Brain microvascular endothelial cell (primary cell): ENCODE measurements at regions not wholly inside any gene's neighbourhood (a gene's known extent, or its start where the extent isn't known, plus 50 kb on each side); places are given as distances from the start of the nearest gene placed in this dataset.

ENCODE experiments used
- DNase-seq: peaks from one replicate; pipeline ENCODE4 v3.0.0-alpha.2; 2020
- H3K27ac ChIP-seq: fragments of 250-450 bp; sonication (Bioruptor Pico); 2 replicates; pipeline ENCODE4 v1.5.1; 2020; ENCODE audit warnings: mild to moderate bottlenecking, moderate library complexity
- H3K27me3 ChIP-seq: fragments of 250-450 bp; sonication (Bioruptor Pico); replicated peaks from 2 replicates; pipeline ENCODE4 v1.5.1; 2020; ENCODE audit warnings: mild to moderate bottlenecking
- H3K36me3 ChIP-seq: fragments of 250-450 bp; sonication (Bioruptor Pico); replicated peaks from 2 replicates; pipeline ENCODE4 v1.5.1; 2020; ENCODE audit warnings: mild to moderate bottlenecking
- H3K4me3 ChIP-seq: 2 replicates; pipeline ENCODE4 v1.5.1; 2011; ENCODE audit warnings: low read depth, mild to moderate bottlenecking, control low read depth, low read length, moderate library complexity
- in situ Hi-C: cut with HindIII; loops from 2 replicates; pipeline ENCODE4 v1.10.0; 2017; ENCODE audit warnings: low sequenced_read_pairs, low pct_ligation_motif_present
- TF ChIP-seq, protein P1 (sequence below): IDR thresholded peaks from 2 replicates; pipeline ENCODE4 v1.5.1; 2011; ENCODE audit warnings: low read depth, mild to moderate bottlenecking, moderate library complexity, low read length, control low read depth, inconsistent platforms; ENCODE audit errors: missing control alignments

DNA sequence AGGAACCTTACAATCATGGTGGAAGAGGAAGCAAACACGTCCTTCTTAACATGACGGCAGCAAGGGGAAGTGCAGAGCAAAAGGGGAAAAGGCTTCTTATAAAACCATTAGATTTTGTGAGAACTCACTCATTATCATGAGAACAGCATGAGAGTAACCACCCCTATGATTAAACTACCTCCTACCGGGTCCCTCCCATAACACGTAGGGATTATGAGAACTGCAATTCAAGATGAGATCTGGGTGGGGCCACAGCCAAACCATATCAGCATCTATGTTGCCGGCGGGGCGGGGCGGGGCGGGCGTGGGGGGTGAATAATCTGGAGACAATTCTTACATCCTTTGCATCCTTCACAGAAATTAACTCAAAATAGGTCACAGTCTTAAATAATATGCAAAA, 58.8 kb upstream of the GFPT2 start:
- TF ChIP-seq, protein P1, sequence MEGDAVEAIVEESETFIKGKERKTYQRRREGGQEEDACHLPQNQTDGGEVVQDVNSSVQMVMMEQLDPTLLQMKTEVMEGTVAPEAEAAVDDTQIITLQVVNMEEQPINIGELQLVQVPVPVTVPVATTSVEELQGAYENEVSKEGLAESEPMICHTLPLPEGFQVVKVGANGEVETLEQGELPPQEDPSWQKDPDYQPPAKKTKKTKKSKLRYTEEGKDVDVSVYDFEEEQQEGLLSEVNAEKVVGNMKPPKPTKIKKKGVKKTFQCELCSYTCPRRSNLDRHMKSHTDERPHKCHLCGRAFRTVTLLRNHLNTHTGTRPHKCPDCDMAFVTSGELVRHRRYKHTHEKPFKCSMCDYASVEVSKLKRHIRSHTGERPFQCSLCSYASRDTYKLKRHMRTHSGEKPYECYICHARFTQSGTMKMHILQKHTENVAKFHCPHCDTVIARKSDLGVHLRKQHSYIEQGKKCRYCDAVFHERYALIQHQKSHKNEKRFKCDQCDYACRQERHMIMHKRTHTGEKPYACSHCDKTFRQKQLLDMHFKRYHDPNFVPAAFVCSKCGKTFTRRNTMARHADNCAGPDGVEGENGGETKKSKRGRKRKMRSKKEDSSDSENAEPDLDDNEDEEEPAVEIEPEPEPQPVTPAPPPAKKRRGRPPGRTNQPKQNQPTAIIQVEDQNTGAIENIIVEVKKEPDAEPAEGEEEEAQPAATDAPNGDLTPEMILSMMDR = no peak
- in situ Hi-C loops = no loop called here

DNA sequence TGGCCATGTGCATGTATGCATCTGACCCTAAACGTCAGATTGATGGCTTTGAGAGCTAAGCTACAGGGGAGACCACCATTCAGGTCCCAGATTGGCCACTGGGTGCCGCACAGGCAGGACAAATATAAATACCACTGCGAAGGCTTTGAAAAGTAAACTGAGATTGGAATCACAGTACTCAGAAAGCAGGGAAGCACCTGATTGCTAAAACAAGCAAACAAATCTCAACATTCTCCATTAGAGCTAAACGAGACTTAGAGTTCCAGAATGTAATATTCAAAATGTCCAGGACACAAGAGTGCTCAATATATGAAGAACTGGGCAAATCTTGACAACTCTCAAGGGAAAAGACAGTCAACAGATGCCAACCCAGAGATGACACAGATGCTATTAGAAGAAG, 61.0 kb upstream of the GFPT2 start:
- TF ChIP-seq, protein P1 = no peak
- no peak overlapping the region for H3K27ac ChIP-seq
- no peaks in the 10 kb centered on the region for H3K27me3 ChIP-seq
- no peaks in the 10 kb centered on the region for H3K36me3 ChIP-seq
- in situ Hi-C loops = no loop called here
- DNase-seq = no peak
- H3K4me3 ChIP-seq = no peak overlapping the region

More for the DNA sequence above, 58.8 kb upstream of the GFPT2 start:
- Histone ChIP-seq H3K4me3 (no peak overlapping the region), H3K27me3 (no peaks in the 10 kb centered on the region), H3K27ac (no peak overlapping the region), H3K36me3 (no peaks in the 10 kb centered on the region)
- DNase-seq = no peak

DNA sequence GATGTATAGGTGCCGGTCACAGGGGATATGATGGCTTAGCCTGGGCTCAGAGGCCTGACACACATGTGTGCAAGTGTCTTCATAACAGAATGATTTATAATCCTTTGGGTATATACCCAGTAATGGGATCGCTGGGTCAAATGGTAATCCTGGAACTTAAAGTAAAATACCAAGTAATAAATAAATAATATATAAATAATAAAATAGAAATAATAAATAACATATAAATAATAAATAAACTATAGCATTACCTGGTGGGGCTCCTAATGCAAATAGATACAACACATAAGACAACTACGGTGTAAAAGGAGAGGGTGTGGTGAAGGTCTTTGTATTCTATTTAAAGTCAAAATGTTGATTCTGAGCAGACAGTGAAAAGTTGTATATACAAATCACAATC, 68.5 kb upstream of the GFPT2 start:
- no peaks in the 10 kb centered on the region for H3K36me3 ChIP-seq
- no peak overlapping the region for H3K27ac ChIP-seq
- no peak for DNase-seq
- TF ChIP-seq, protein P1 = no peak
- H3K4me3 ChIP-seq = no peak overlapping the region
- no peaks in the 10 kb centered on the region for H3K27me3 ChIP-seq
- in situ Hi-C loops = no loop called here

DNA sequence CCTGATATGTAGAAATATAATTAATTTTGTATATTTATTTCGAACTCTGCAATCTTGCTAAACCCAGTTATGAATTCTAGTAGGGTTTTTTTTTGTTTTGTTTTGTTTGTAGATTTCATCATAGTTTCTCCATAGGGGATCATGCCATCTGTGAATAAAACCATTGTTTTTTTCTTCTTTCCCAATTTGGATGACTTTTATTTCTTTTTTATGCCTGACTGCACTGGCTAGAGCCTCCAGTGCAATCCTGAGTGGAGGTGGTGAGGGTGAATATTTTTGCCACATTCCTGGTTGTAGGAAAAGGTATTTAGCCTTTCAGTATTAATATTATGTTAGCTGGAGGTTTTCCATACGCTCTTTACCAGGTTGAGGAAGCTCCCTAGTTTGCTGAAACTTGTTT, 70.0 kb upstream of the GFPT2 start:
- H3K27ac ChIP-seq = no peak overlapping the region
- in situ Hi-C loops = no loop called here

DNA sequence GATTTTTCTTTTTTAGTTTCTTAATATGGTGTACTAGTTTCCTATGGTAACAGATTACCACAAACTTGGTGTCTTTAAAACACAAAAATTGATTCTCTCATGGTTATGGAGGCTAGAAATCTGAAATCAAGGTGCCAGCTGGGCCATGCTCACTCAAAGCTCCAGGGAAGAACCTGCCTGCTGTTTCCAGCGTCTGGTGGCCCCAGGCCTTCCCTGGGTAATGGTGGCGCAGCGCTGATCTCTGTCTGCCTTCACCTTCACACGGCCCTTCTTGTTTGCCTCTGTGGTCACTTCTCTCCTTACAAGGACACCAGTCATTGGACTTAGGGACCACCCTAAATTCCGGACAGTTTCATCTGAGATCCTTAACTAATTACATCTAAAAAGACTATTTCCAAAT, 70.5 kb upstream of the GFPT2 start:
- Histone ChIP-seq H3K36me3 (no peaks in the 10 kb centered on the region), H3K4me3 (no peak overlapping the region), H3K27ac (no peak overlapping the region), H3K27me3 (no peaks in the 10 kb centered on the region)
- no peak for DNase-seq
- TF ChIP-seq, protein P1 = no peak
- in situ Hi-C loops = no loop called here

More for the DNA sequence above, 70.0 kb upstream of the GFPT2 start:
- H3K4me3 ChIP-seq = no peak overlapping the region
- no peaks in the 10 kb centered on the region for H3K36me3 ChIP-seq
- H3K27me3 ChIP-seq = no peaks in the 10 kb centered on the region
- no peak for DNase-seq
- TF ChIP-seq, protein P1 = no peak

DNA sequence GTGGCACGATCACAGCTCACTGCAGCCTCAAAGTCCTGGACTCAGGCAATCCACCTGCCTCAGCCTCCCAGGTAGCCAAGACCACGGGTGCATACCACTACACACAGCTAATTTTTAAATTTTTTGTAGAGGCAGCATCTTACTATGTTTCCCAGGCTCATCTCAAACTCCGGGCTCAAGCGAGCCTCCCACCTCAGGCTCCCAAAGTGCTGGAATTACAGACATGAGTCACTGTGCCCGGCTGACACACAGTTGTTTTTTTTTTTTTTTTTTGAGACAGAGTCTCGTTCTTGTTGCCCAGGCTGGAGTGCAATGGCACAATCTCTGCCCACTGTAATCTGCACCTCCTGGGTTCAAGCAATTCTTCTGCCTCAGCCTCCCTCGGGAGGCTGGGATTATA, 70.1 kb upstream of the CNOT6 start:
- DNase-seq = peak; percentile 4
- in situ Hi-C loops = no loop called here
- Histone ChIP-seq H3K4me3 (no peak overlapping the region), H3K36me3 (no peaks in the 10 kb centered on the region), H3K27ac (no peak overlapping the region), H3K27me3 (no peaks in the 10 kb centered on the region)
- TF ChIP-seq, protein P1 = no peak
